Kidney (tissue), 13 donors: ENCODE measurements at regions not wholly inside any gene's neighbourhood (a gene's known extent, or its start where the extent isn't known, plus 50 kb on each side); places are given as distances from the start of the nearest gene placed in this dataset.
A peak's percentile ranks its signal among the peaks of the same experiment; 100 is the strongest.

ENCODE experiments used
- DNase-seq, 5 donors: peaks; one replicate each; pipeline ENCODE4 v3.0.0-alpha.2; 2013 to 2020
- FAIRE-seq: peaks from 2 replicates; lab custom pipeline; 2012; peaks lifted over from hg19 to GRCh38; lab: Jason Lieb, UNC
- H3K27ac ChIP-seq, 2 donors: one replicate each; pipeline ENCODE4 v1.7.0; 2013; ENCODE audit warnings: low read depth in 2 of 2, low read length in 2 of 2, inconsistent platforms in 1 of 2
- H3K27me3 ChIP-seq: one replicate; pipeline ENCODE4 v1.7.1; 2013; ENCODE audit warnings: low read length, inconsistent platforms; ENCODE audit not compliant: control insufficient read depth, insufficient read depth
- H3K36me3 ChIP-seq, 3 donors: one replicate each; pipeline versions ENCODE4 v1.7.0 to v1.7.1; 2013; ENCODE audit warnings: low read length in 3 of 3, control low read depth in 1 of 3, inconsistent platforms in 1 of 3; ENCODE audit not compliant: insufficient read depth in 3 of 3, control insufficient read depth in 2 of 3
- H3K4me1 ChIP-seq, 3 donors: one replicate each; pipeline versions ENCODE4 v1.7.0 to v1.7.1; 2013; ENCODE audit warnings: low read length in 3 of 3, inconsistent platforms in 1 of 3, low read depth in 1 of 3; ENCODE audit not compliant: control insufficient read depth in 2 of 3, insufficient read depth in 2 of 3
- H3K4me3 ChIP-seq, 3 donors: one replicate each; pipeline versions ENCODE4 v1.7.0 to v1.8.1; 2013; ENCODE audit warnings: low read length in 3 of 3, control low read depth in 1 of 3, inconsistent platforms in 1 of 3
- H3K9ac ChIP-seq, 3 donors: one replicate each; pipeline versions ENCODE4 v1.7.0 to v1.7.1; 2013; ENCODE audit warnings: low read length in 3 of 3, control low read depth in 1 of 3, inconsistent platforms in 1 of 3
- H3K9me3 ChIP-seq, 3 donors: one replicate each; pipeline versions ENCODE4 v1.7.0 to v1.7.1; 2013; ENCODE audit warnings: low read length in 3 of 3, control low read depth in 1 of 3, inconsistent platforms in 1 of 3; ENCODE audit not compliant: control insufficient read depth in 2 of 3, insufficient read depth in 1 of 3
- intact Hi-C: fragments of 100-400 bp; cut with DNase I; formaldehyde crosslinking; loops from one replicate; pipeline ENCODE4 v1.11.1; 2022
- TF ChIP-seq, protein P1 (sequence below): IDR thresholded peaks from 3 replicates; pipeline ENCODE4 v1.5.1; 2012; ENCODE audit warnings: mild to moderate bottlenecking, moderate library complexity, borderline replicate concordance; ENCODE audit not compliant: insufficient read depth; ENCODE audit errors: extremely low read depth
- donor health status: control.
- donor health status: control.
- donor health status: control.
- donor health status: control.
- donor health status: control.
- donor health status: DM: yes; HTN: yes; CAD: no.
- donor health status: Normal renal cell carcinoma (clear cell type).

DNA sequence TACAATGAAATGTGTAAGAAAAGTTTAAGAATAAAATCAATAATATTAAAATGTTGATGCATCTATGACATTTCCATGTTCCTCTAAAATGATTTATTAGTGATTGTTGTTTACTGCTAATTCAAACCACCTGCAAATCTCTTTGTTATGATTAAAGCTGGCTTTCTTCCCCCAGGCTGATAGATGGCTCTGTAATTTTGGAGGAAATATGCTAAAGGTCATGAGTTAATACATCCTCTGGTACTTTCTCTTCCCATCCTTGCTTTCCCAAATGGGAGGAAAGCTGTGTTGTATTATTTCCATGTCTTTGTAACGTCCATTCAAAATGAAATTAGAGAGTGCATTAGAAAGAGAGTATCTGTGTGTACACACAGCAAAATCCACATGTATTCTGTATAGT lies 139.5 kb upstream of the TMCO5A start:
- FAIRE-seq, result no peak
- Histone ChIP-seq H3K27ac (no peak overlapping the region), H3K27me3 (no peaks in the 10 kb centered on the region), H3K4me3 (no peak overlapping the region), H3K9me3 (no peaks in the 10 kb centered on the region), H3K4me1 (no peaks in the 10 kb centered on the region), H3K9ac (no peak overlapping the region), H3K36me3 (no peaks in the 10 kb centered on the region)
- DNase-seq, result no peak
- TF ChIP-seq, protein P1, sequence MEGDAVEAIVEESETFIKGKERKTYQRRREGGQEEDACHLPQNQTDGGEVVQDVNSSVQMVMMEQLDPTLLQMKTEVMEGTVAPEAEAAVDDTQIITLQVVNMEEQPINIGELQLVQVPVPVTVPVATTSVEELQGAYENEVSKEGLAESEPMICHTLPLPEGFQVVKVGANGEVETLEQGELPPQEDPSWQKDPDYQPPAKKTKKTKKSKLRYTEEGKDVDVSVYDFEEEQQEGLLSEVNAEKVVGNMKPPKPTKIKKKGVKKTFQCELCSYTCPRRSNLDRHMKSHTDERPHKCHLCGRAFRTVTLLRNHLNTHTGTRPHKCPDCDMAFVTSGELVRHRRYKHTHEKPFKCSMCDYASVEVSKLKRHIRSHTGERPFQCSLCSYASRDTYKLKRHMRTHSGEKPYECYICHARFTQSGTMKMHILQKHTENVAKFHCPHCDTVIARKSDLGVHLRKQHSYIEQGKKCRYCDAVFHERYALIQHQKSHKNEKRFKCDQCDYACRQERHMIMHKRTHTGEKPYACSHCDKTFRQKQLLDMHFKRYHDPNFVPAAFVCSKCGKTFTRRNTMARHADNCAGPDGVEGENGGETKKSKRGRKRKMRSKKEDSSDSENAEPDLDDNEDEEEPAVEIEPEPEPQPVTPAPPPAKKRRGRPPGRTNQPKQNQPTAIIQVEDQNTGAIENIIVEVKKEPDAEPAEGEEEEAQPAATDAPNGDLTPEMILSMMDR, result no peak
- intact Hi-C loops, result no loop called here

DNA sequence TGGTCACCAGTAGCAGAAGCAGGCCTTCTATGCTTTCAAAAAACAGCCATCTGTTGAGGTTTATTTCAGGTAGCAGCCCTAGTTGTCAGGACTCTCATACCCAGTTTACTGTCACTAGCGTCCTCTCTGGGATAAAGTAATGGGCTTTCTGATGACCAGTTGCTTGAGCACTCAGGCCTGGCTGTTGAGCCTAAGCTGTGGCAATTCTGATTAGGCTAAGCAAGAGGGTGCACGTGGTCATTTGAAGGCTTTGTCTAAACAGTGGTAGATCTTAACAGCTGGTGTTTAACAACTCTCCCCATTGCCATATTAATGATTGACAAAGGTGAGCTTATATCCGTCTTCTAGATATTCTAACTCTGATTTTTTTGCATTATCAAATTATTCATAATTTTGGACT lies 132.9 kb upstream of the TMCO5A start:
- H3K27me3 ChIP-seq, result no peaks in the 10 kb centered on the region

GRCh38 chr15:37806808-37807207 lies 127.6 kb upstream of the TMCO5A start:
- Histone ChIP-seq H3K4me1 (no peaks in the 10 kb centered on the region), H3K9ac (no peak overlapping the region), H3K4me3 (no peak overlapping the region), H3K27ac (no peak overlapping the region), H3K36me3 (no peaks in the 10 kb centered on the region), H3K27me3 (no peaks in the 10 kb centered on the region), H3K9me3 (no peaks in the 10 kb centered on the region)
- intact Hi-C loops, result no loop called here
- FAIRE-seq, result peak; percentile 53
- DNase-seq, result no peak
- TF ChIP-seq, protein P1, result no peak

More for the DNA sequence above, 132.9 kb upstream of the TMCO5A start:
- H3K27ac ChIP-seq, result no peak overlapping the region
- intact Hi-C loops, result no loop called here
- FAIRE-seq, result no peak
- no peak overlapping the region for H3K9ac ChIP-seq
- DNase-seq, result no peak
- no peaks in the 10 kb centered on the region for H3K9me3 ChIP-seq
- H3K4me1 ChIP-seq, result no peaks in the 10 kb centered on the region
- TF ChIP-seq, protein P1, result no peak
- no peak overlapping the region for H3K4me3 ChIP-seq
- H3K36me3 ChIP-seq, result no peaks in the 10 kb centered on the region

DNA sequence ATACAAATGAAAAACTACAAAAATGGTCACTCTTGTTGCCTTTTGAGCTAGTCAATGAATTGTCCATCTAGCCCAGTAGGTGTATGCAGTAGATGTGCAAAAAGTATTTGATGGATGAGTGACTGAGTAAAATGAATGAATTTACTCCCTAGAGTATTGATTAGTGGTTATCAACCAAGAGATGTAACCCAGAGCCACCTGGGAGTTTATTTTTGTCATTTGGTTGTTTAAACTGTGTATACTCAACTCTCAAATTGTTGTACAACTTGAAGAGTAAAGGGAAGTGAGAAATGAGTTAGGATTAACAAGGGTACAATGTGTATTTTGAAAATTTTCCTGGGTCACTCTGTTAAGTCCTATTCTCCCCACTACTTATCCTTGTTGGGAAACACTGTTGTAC lies 124.1 kb upstream of the TMCO5A start:
- H3K27ac ChIP-seq, result no peak overlapping the region

More for the DNA sequence above, 124.1 kb upstream of the TMCO5A start:
- no peaks in the 10 kb centered on the region for H3K4me1 ChIP-seq
- no peak for DNase-seq
- TF ChIP-seq, protein P1, result no peak
- H3K36me3 ChIP-seq, result no peaks in the 10 kb centered on the region
- no peaks in the 10 kb centered on the region for H3K27me3 ChIP-seq
- H3K4me3 ChIP-seq, result no peak overlapping the region
- FAIRE-seq, result no peak
- intact Hi-C loops, result no loop called here
- H3K9ac ChIP-seq, result no peak overlapping the region
- no peaks in the 10 kb centered on the region for H3K9me3 ChIP-seq
